Naive thymus-derived CD8-positive, alpha-beta T cell (primary cell): ENCODE measurements at regions not wholly inside any gene's neighbourhood (a gene's known extent, or its start where the extent isn't known, plus 50 kb on each side); places are given as distances from the start of the nearest gene placed in this dataset.

Source experiments
- ATAC-seq, 2 donors: fragments of 150-1000 bp; cut with Tn5 transposase in 1 of 2; sonication (Bioruptor Pico), chemical (Tn5 transposase) in 1 of 2; 1 replicate in 1 of 2; 2 replicates in 1 of 2; pipeline ENCODE4 v1.10.0; 2021; ENCODE audit warnings: mild to moderate bottlenecking in 2 of 2, moderate library complexity in 2 of 2
- POLR2A ChIA-PET: fragments of 350-600 bp; sonication (Branson Sonifier 250); formaldehyde crosslinking; loops from one replicate; lab custom pipeline; 2021; ENCODE audit warnings: antibody characterized with exemption; lab: Charles Lee
- DNase-seq, 10 donors: peaks; one replicate each; pipeline versions ENCODE4 v3.0.0 to v3.0.0-alpha.2; 2020 to 2022
- H3K27ac Mint-ChIP-seq, 10 donors: one replicate each; pipeline ENCODE4 v1.8.0; 2020 to 2022; ENCODE audit warnings: mild to moderate bottlenecking in 10 of 10, mixed read lengths in 10 of 10, moderate library complexity in 4 of 10, inconsistent platforms in 1 of 10
- H3K27me3 Mint-ChIP-seq, 5 donors: one replicate each; pipeline ENCODE4 v1.8.0; 2021 to 2022; ENCODE audit warnings: mixed read lengths in 5 of 5
- H3K36me3 Mint-ChIP-seq, 3 donors: one replicate each; pipeline ENCODE4 v1.8.0; 2020 to 2022; ENCODE audit warnings: mixed read lengths in 3 of 3, mild to moderate bottlenecking in 2 of 3, inconsistent platforms in 1 of 3
- H3K4me1 Mint-ChIP-seq, 4 donors: one replicate each; pipeline ENCODE4 v1.8.0; 2021 to 2022; ENCODE audit warnings: mixed read lengths in 4 of 4
- H3K4me3 Mint-ChIP-seq, 10 donors: one replicate each; pipeline ENCODE4 v1.8.0; 2020 to 2022; ENCODE audit warnings: mild to moderate bottlenecking in 10 of 10, mixed read lengths in 10 of 10, moderate library complexity in 6 of 10, inconsistent platforms in 1 of 10
- H3K9me3 Mint-ChIP-seq, 9 donors: one replicate each; pipeline ENCODE4 v1.8.0; 2020 to 2022; ENCODE audit warnings: mixed read lengths in 9 of 9, mild to moderate bottlenecking in 3 of 9, inconsistent platforms in 1 of 9, moderate library complexity in 1 of 9

GRCh38 chrX:13934731-13935130 is 95.0 kb downstream of the GEMIN8 start:
- Mint-ChIP-seq H3K27ac (no peak overlapping the region), H3K4me1 (peaks cover 0 to 9% (median 3%) of the 10 kb centered on the region in 4 donors), H3K36me3 (peaks cover 0 to 5% (median 0%) of the 10 kb centered on the region in 3 donors), H3K4me3 (no peak overlapping the region), H3K9me3 (peaks cover 0 to 3% (median 0%) of the 10 kb centered on the region in 9 donors), H3K27me3 (peaks cover 4 to 20% (median 10%) of the 10 kb centered on the region in 5 donors)
- DNase-seq (no peak), ATAC-seq (no peak)
- POLR2A ChIA-PET, result no interaction called here

GRCh38 chrX:13933851-13934250 is 95.8 kb downstream of the GEMIN8 start:
- Mint-ChIP-seq H3K4me3 (no peak overlapping the region), H3K27me3 (peaks cover 3 to 13% (median 6%) of the 10 kb centered on the region in 5 donors), H3K36me3 (no peaks in the 10 kb centered on the region), H3K4me1 (peaks cover 0 to 8% (median 3%) of the 10 kb centered on the region in 4 donors), H3K27ac (no peak overlapping the region), H3K9me3 (peaks cover 0 to 3% (median 0%) of the 10 kb centered on the region in 9 donors)
- POLR2A ChIA-PET, result no interaction called here
- DNase-seq (no peak), ATAC-seq (no peak)

GRCh38 chrX:13933352-13933751 is 96.3 kb downstream of the GEMIN8 start:
- Mint-ChIP-seq H3K4me1 (peaks cover 0 to 6% (median 3%) of the 10 kb centered on the region in 4 donors), H3K4me3 (no peak overlapping the region), H3K9me3 (peaks cover 0 to 3% (median 0%) of the 10 kb centered on the region in 9 donors), H3K27ac (no peak overlapping the region), H3K27me3 (peaks cover 3 to 13% (median 10%) of the 10 kb centered on the region in 5 donors), H3K36me3 (no peaks in the 10 kb centered on the region)
- no peak for DNase-seq
- POLR2A ChIA-PET, result no interaction called here
- ATAC-seq, result no peak

DNA sequence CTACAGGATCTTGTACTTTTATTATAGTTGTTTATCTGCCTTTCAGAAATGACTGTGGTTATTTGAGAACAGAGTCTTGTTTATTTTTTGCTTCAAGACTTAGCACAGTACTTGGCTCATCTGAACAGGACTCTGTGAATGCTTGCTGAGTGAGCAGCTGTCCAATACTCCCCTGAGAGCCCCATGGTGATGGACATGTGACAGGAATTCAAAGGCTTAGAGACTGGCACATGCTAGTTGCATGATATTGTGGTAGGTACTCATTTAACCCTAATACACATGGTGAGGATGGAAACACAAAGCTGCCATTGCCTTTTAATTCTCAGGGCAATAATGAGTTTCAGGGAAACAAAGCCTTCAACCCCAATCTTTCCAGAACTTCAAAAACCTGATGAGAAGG is 97.3 kb downstream of the GEMIN8 start:
- Mint-ChIP-seq H3K27me3 (peaks cover 3 to 10% (median 5%) of the 10 kb centered on the region in 5 donors), H3K27ac (no peak overlapping the region), H3K36me3 (no peaks in the 10 kb centered on the region), H3K4me3 (no peak overlapping the region), H3K4me1 (peaks cover 0 to 2% (median under 1%) of the 10 kb centered on the region in 4 donors), H3K9me3 (peaks cover 0 to 3% (median 0%) of the 10 kb centered on the region in 9 donors)
- no peak for DNase-seq
- POLR2A ChIA-PET, result no interaction called here
- ATAC-seq, result no peak

- H3K9me3 Mint-ChIP-seq, result peaks cover 0 to 3% (median 0%) of the 10 kb centered on the region in 9 donors
- no peak overlapping the region for H3K4me3 Mint-ChIP-seq
- no peak overlapping the region for H3K27ac Mint-ChIP-seq
- peaks cover 0 to 6% (median 5%) of the 10 kb centered on the region in 5 donors for H3K27me3 Mint-ChIP-seq
- no peaks in the 10 kb centered on the region for H3K36me3 Mint-ChIP-seq
- no peak for ATAC-seq
- POLR2A ChIA-PET, result no interaction called here
- H3K4me1 Mint-ChIP-seq, result no peaks in the 10 kb centered on the region
- no peak for DNase-seq
Observed at GRCh38 chrX:13927175-13927574, 102.5 kb downstream of the GEMIN8 start.

DNA sequence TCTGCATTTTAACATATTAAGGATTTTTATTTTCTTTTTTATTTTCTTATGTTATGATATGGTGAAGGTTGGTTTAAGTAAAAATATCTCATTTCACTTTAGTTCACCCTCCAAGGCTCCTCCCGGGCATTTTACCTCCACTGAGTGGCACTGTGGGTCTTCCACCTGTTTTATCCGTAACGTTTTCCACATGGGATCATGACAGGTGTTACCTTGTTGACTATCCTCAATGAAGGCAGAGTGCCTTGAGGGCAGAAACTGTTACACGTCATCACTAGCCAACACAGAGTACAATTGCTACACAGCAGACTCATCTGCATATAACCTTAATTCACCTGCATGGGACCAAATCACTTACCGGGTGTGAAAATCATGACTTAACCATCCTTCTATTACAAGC is 105.8 kb downstream of the GEMIN8 start:
- POLR2A ChIA-PET, result no interaction called here
- no peak overlapping the region for H3K4me3 Mint-ChIP-seq

DNA sequence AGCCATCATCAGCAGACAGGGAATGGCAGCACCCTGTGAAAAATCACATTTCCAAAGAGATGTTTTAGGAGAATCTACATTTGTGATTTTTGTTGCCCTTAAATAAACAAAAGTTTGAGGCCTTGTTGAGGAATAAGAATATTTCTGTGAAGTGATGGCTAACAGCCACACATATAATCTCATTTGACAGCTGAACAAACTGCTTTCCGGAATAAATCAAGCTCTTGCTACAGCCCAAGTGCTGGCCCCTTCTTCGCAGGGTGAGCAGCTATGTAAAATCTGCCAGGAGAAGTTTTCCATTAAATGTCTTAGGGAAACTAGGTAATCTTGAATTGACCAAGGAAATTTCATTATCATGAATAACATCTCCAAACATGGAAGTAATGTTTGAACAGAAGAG is 106.4 kb upstream of the GPM6B start:
- POLR2A ChIA-PET, result no interaction called here
- Mint-ChIP-seq H3K27ac (no peak overlapping the region), H3K4me1 (no peaks in the 10 kb centered on the region), H3K4me3 (no peak overlapping the region), H3K9me3 (peaks cover 0 to 2% (median 0%) of the 10 kb centered on the region in 9 donors), H3K36me3 (no peaks in the 10 kb centered on the region), H3K27me3 (peaks cover 0 to 2% (median 0%) of the 10 kb centered on the region in 5 donors)
- ATAC-seq, result no peak
- no peak for DNase-seq

More for the DNA sequence above, 105.8 kb downstream of the GEMIN8 start:
- DNase-seq (no peak), ATAC-seq (no peak)
- no peak overlapping the region for H3K27ac Mint-ChIP-seq
- H3K36me3 Mint-ChIP-seq, result no peaks in the 10 kb centered on the region
- H3K4me1 Mint-ChIP-seq, result no peaks in the 10 kb centered on the region
- peaks cover 0 to 2% (median 0%) of the 10 kb centered on the region in 9 donors for H3K9me3 Mint-ChIP-seq
- H3K27me3 Mint-ChIP-seq, result peaks cover 0 to 4% (median 2%) of the 10 kb centered on the region in 5 donors

GRCh38 chrX:13917507-13917906 is 100.6 kb upstream of the GPM6B start:
- Mint-ChIP-seq H3K4me3 (no peak overlapping the region), H3K9me3 (peaks cover 0 to 6% (median 0%) of the 10 kb centered on the region in 9 donors), H3K27ac (no peak overlapping the region), H3K4me1 (no peaks in the 10 kb centered on the region), H3K36me3 (no peaks in the 10 kb centered on the region), H3K27me3 (peaks cover 0 to 2% (median 0%) of the 10 kb centered on the region in 5 donors)
- DNase-seq (no peak), ATAC-seq (no peak)
- POLR2A ChIA-PET, result no interaction called here

DNA sequence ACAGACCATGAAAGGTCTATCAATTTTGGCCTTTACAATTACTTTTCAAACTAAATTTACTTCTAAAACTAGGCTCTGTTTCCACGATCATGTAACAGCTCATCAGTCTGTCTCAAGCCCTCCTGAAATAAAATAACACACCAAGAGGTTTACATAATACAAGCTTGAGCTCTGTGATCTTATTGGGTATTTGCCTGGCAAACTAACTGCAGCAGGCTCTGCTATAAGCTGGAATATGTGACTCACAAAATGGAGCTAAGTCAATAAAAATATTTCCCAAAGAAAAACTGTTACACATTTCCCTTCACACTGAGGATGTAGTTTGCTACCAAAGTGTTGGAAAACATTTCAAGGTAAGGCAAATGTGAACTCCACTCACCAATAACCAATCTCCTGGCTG is 94.7 kb upstream of the GPM6B start:
- ATAC-seq (no peak), DNase-seq (no peak)
- Mint-ChIP-seq H3K4me3 (no peak overlapping the region), H3K36me3 (no peaks in the 10 kb centered on the region), H3K4me1 (no peaks in the 10 kb centered on the region), H3K27me3 (peaks cover 0 to 2% (median 0%) of the 10 kb centered on the region in 5 donors), H3K9me3 (peaks cover 0 to 6% (median 0%) of the 10 kb centered on the region in 9 donors), H3K27ac (no peak overlapping the region)
- POLR2A ChIA-PET, result no interaction called here

GRCh38 chrX:13906093-13906492 is 89.2 kb upstream of the GPM6B start:
- POLR2A ChIA-PET, result no interaction called here
- DNase-seq, result no peak

DNA sequence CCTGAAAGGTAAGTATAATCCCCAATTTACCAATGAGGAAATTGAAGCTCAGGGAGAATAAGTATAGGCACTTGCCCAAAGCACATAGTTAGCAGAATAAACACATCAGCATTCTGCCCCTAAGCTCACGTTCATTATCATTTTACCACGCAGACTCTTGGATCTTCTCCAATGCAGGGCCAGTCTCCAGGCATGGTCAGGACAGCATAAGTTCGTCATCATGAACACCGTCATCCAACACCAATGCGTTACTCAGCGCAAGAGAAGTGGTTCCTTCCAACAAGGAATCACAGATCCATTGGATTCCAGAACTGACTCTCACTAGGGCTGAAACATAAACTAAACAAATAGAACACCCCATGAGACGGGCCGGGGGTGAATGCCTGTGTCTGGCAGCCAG is 86.5 kb upstream of the GPM6B start:
- ATAC-seq, result no peak
- H3K27me3 Mint-ChIP-seq, result peaks cover 0 to 5% (median 2%) of the 10 kb centered on the region in 5 donors
- no peaks in the 10 kb centered on the region for H3K4me1 Mint-ChIP-seq
- H3K4me3 Mint-ChIP-seq, result no peak overlapping the region
- H3K36me3 Mint-ChIP-seq, result no peaks in the 10 kb centered on the region
- POLR2A ChIA-PET, result no interaction called here
- peak overlapping the region in 1 of 10 donors; percentile 65 for H3K27ac Mint-ChIP-seq
- no peak for DNase-seq
- H3K9me3 Mint-ChIP-seq, result no peaks in the 10 kb centered on the region

More at GRCh38 chrX:13906093-13906492, 89.2 kb upstream of the GPM6B start:
- Mint-ChIP-seq H3K4me3 (no peak overlapping the region), H3K9me3 (no peaks in the 10 kb centered on the region), H3K27me3 (peaks cover 0 to 5% (median 2%) of the 10 kb centered on the region in 5 donors), H3K36me3 (no peaks in the 10 kb centered on the region), H3K27ac (no peak overlapping the region), H3K4me1 (no peaks in the 10 kb centered on the region)
- no peak for ATAC-seq

- DNase-seq, result no peak
- ATAC-seq, result no peak
- Mint-ChIP-seq H3K4me1 (no peaks in the 10 kb centered on the region), H3K27ac (no peak overlapping the region), H3K27me3 (peaks cover 0 to 5% (median 2%) of the 10 kb centered on the region in 5 donors), H3K36me3 (no peaks in the 10 kb centered on the region), H3K4me3 (no peak overlapping the region), H3K9me3 (no peaks in the 10 kb centered on the region)
- POLR2A ChIA-PET, result no interaction called here
Observed at GRCh38 chrX:13902406-13902805, 85.5 kb upstream of the GPM6B start.

GRCh38 chrX:13901354-13901753 is 84.5 kb upstream of the GPM6B start:
- peaks cover 0 to 5% (median 0%) of the 10 kb centered on the region in 5 donors for H3K27me3 Mint-ChIP-seq
- H3K4me1 Mint-ChIP-seq, result no peaks in the 10 kb centered on the region
- H3K27ac Mint-ChIP-seq, result no peak overlapping the region
- H3K4me3 Mint-ChIP-seq, result no peak overlapping the region
- ATAC-seq (no peak), DNase-seq (no peak)
- no peaks in the 10 kb centered on the region for H3K9me3 Mint-ChIP-seq
- POLR2A ChIA-PET, result no interaction called here
- no peaks in the 10 kb centered on the region for H3K36me3 Mint-ChIP-seq

DNA sequence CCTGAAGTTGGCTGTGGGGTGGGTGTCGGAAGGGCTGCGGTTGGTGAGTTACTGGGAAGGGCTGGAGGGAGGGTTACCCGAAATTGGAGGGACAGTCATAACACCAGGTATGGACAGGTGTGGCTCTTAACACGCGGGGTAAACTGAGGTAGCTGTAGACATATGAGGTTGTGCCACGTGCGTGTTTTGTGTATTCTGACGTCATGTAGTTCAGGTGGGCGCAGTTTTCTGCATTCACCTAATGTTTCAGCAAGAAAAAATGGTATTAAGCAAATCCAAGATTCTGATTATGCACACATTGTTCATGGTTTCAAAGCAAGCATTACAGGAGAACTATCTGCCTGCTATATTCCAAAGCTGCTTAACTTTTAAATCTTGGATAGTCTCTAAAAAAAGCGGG is 83.5 kb upstream of the GPM6B start:
- H3K27me3 Mint-ChIP-seq, result peaks cover 0 to 5% (median 0%) of the 10 kb centered on the region in 5 donors
- no peak overlapping the region for H3K4me3 Mint-ChIP-seq
- H3K9me3 Mint-ChIP-seq, result no peaks in the 10 kb centered on the region
- ATAC-seq (no peak), DNase-seq (no peak)
- H3K36me3 Mint-ChIP-seq, result no peaks in the 10 kb centered on the region
- no peak overlapping the region for H3K27ac Mint-ChIP-seq
- POLR2A ChIA-PET, result no interaction called here
- no peaks in the 10 kb centered on the region for H3K4me1 Mint-ChIP-seq
